ENCODE measurements at regions not wholly inside any gene's neighbourhood (a gene's known extent, or its start where the extent isn't known, plus 50 kb on each side); places are given as distances from the start of the nearest gene placed in this dataset.

DNA sequence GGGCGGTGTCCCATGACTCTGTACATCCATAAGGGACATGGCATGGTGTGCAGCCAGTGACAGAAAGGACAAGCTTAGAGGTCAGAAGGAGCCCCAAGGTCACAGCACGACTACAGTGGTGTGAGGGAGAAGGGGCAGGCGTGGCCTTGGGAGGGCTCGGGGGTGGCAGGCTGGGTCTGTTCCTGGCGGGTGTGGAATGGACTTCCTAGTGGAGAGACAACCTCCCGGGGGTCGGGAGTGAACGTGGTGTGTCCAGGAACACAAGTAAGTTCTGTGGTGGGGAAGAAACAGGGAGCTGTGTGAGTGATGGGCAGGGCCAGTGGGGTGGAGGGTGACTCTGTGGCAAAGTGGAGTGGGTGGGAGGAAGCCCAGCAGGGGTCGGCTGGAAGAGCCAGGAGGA lies 279.3 kb downstream of the TEX29 start:
- TF ChIP-seq, protein P1, sequence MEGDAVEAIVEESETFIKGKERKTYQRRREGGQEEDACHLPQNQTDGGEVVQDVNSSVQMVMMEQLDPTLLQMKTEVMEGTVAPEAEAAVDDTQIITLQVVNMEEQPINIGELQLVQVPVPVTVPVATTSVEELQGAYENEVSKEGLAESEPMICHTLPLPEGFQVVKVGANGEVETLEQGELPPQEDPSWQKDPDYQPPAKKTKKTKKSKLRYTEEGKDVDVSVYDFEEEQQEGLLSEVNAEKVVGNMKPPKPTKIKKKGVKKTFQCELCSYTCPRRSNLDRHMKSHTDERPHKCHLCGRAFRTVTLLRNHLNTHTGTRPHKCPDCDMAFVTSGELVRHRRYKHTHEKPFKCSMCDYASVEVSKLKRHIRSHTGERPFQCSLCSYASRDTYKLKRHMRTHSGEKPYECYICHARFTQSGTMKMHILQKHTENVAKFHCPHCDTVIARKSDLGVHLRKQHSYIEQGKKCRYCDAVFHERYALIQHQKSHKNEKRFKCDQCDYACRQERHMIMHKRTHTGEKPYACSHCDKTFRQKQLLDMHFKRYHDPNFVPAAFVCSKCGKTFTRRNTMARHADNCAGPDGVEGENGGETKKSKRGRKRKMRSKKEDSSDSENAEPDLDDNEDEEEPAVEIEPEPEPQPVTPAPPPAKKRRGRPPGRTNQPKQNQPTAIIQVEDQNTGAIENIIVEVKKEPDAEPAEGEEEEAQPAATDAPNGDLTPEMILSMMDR (IDR thresholded peaks at IDR 0.05) = no peak
- TF ChIP-seq POLR2A (IDR thresholded peaks at IDR 0.05; ENCODE audit: low read depth) (no peak), POLR2AphosphoS5 (IDR thresholded peaks at IDR 0.05) (no peak)

Data from esophagus muscularis mucosa (tissue), 3 donors.